ENCODE measurements at regions not wholly inside any gene's neighbourhood (a gene's known extent, or its start where the extent isn't known, plus 50 kb on each side); places are given as distances from the start of the nearest gene placed in this dataset.

DNA sequence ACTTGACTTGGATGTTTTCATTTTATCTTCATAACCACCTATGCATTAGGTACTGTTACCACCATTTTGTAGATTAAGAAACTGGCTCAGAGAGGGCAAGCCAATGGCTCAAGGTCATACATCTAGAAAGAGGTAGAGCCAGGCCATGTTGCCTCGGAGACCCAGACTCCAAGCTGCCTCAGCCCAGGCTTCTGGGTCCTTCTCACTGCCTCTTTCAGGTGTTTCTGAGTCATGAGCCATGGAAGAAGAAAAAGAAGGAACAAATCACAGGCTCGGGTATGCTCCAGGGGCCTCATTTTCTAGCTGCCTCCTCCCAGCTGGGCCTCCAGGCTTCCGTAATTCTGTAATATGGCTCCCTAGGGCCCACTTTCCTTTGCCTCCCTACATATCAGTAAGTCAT is 226.5 kb upstream of the TOPAZ1 start:
- TF ChIP-seq, protein P1, sequence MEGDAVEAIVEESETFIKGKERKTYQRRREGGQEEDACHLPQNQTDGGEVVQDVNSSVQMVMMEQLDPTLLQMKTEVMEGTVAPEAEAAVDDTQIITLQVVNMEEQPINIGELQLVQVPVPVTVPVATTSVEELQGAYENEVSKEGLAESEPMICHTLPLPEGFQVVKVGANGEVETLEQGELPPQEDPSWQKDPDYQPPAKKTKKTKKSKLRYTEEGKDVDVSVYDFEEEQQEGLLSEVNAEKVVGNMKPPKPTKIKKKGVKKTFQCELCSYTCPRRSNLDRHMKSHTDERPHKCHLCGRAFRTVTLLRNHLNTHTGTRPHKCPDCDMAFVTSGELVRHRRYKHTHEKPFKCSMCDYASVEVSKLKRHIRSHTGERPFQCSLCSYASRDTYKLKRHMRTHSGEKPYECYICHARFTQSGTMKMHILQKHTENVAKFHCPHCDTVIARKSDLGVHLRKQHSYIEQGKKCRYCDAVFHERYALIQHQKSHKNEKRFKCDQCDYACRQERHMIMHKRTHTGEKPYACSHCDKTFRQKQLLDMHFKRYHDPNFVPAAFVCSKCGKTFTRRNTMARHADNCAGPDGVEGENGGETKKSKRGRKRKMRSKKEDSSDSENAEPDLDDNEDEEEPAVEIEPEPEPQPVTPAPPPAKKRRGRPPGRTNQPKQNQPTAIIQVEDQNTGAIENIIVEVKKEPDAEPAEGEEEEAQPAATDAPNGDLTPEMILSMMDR (conservative IDR thresholded peaks at IDR 0.05; ENCODE audit: low read depth in 2 of 2), result no peak
- TF ChIP-seq POLR2AphosphoS5 (IDR thresholded peaks at IDR 0.05; ENCODE audit: low read depth) (no peak), REST (IDR thresholded peaks at IDR 0.05; ENCODE audit: unreplicated experiment) (no peak), EZH2phosphoT487 (IDR thresholded peaks at IDR 0.05; ENCODE audit: unreplicated experiment) (no peak), EZH2 (IDR thresholded peaks at IDR 0.05; ENCODE audit: low read depth, unreplicated experiment) (no peak), CREB1 (CRISPR knock-in tag; IDR thresholded peaks at IDR 0.05; ENCODE audit: low read depth) (no peak), ZNF331 (CRISPR knock-in tag; IDR thresholded peaks at IDR 0.05; ENCODE audit: low read depth) (no peak), JUNB (IDR thresholded peaks at IDR 0.05; ENCODE audit: unreplicated experiment) (no peak), ZNF462 (CRISPR knock-in tag; IDR thresholded peaks at IDR 0.05) (no peak)
